Right lobe of liver (tissue), 6 donors: ENCODE measurements at regions not wholly inside any gene's neighbourhood (a gene's known extent, or its start where the extent isn't known, plus 50 kb on each side); places are given as distances from the start of the nearest gene placed in this dataset.

Source experiments
- ATAC-seq, 4 donors: fragments of 200-7000 bp; cut with Tn5 transposase; one replicate each; pipeline ENCODE4 v1.9.1; 2020; ENCODE audit warnings: mild to moderate bottlenecking in 4 of 4, moderate library complexity in 4 of 4
- DNase-seq, 3 donors: peaks; one replicate each; pipeline ENCODE4 v3.0.0-alpha.2; 2020
- H3K27ac ChIP-seq, 3 donors: fragments of 200-600 bp; one replicate each; pipeline ENCODE4 v1.8.0; 2022
- H3K27me3 ChIP-seq, 2 donors: fragments of 200-600 bp; one replicate each; pipeline ENCODE4 v1.8.0; 2022
- H3K36me3 ChIP-seq, 4 donors: fragments of 200-600 bp; sonication (generic) in 1 of 4; one replicate each; pipeline versions ENCODE4 v1.5.1 to v1.8.0; 2017 to 2022; ENCODE audit warnings: control low read depth in 1 of 4
- H3K4me1 ChIP-seq, 4 donors: fragments of 200-600 bp; sonication (generic) in 1 of 4; one replicate each; pipeline versions ENCODE4 v1.5.1 to v1.8.0; 2017 to 2022; ENCODE audit warnings: control low read depth in 1 of 4
- H3K4me3 ChIP-seq, 3 donors: fragments of 200-600 bp; one replicate each; pipeline ENCODE4 v1.8.0; 2022
- H3K9me3 ChIP-seq, 4 donors: fragments of 200-600 bp; sonication (generic) in 1 of 4; one replicate each; pipeline versions ENCODE4 v1.5.1 to v1.8.0; 2017 to 2022; ENCODE audit warnings: control low read depth in 1 of 4
- CTCF ChIP-seq, 4 donors: fragments of 200-600 bp in 3 of 4; fragments of 450-650 bp in 1 of 4; IDR thresholded peaks; one replicate each; pipeline versions ENCODE4 v1.5.1 to v1.8.0; 2016 to 2022; ENCODE audit warnings: antibody characterized with exemption in 4 of 4, mild to moderate bottlenecking in 2 of 4
- POLR2A ChIP-seq: fragments of 450-650 bp; IDR thresholded peaks from one replicate; pipeline ENCODE4 v1.6.1; 2017; ENCODE audit warnings: antibody characterized with exemption, mild to moderate bottlenecking
- WGBS: methylation state at CpG from one replicate; pipeline ENCODE4 v1.1.6; 2018; ENCODE audit warnings: low coverage, low lambda C conversion rate; ENCODE audit not compliant: insufficient coverage; ENCODE audit errors: missing lambda C conversion rate; 5-methylcytosine and 5-hydroxymethylcytosine counted together
- intact Hi-C, 2 donors: fragments of 100-400 bp; cut with DNase I; formaldehyde crosslinking; loops; one replicate each; pipeline versions ENCODE4 v1.11.2 to v1.14.1; 2022
- donor health status: DM: no; HTN: yes; CAD: no.
- donor health status: DM: no; HTN: no; CAD: no.
- donor health status: DM: no; HTN: no; CAD: no.
- donor health status: DM: no; HTN: yes; CAD: no.
- donor health status: DM: no; HTN: yes; CAD: no.

GRCh38 chr16:66206363-66206762 lies 160.1 kb upstream of the CDH5 start:
- 80% methylated on average over 3 of the region's 4 CpGs for WGBS

GRCh38 chr16:66205287-66206231 lies 160.9 kb upstream of the CDH5 start:
- intact Hi-C loops = no loop called here
- TF ChIP-seq CTCF (IDR thresholded peaks at IDR 0.05) (no peak), POLR2A (no peak)
- no peaks in the 10 kb centered on the region for H3K27me3 ChIP-seq
- H3K9me3 ChIP-seq = no peaks in the 10 kb centered on the region
- H3K4me1 ChIP-seq = no peaks in the 10 kb centered on the region
- no peak overlapping the region for H3K4me3 ChIP-seq
- DNase-seq = no peak
- no peak overlapping the region for H3K27ac ChIP-seq
- ATAC-seq = peak in 2 of 4 donors; percentile 51 to 58
- WGBS = 27% methylated on average over 8 of the region's 8 CpGs
- H3K36me3 ChIP-seq = no peaks in the 10 kb centered on the region

More at GRCh38 chr16:66206363-66206762, 160.1 kb upstream of the CDH5 start:
- no peak for TF ChIP-seq CTCF (IDR thresholded peaks at IDR 0.05)
- no peak for TF ChIP-seq POLR2A
- ATAC-seq (no peak), DNase-seq (no peak)
- no peaks in the 10 kb centered on the region for H3K4me1 ChIP-seq
- H3K27me3 ChIP-seq = no peaks in the 10 kb centered on the region
- no peaks in the 10 kb centered on the region for H3K9me3 ChIP-seq
- intact Hi-C loops = no loop called here
- H3K36me3 ChIP-seq = no peaks in the 10 kb centered on the region
- no peak overlapping the region for H3K4me3 ChIP-seq
- H3K27ac ChIP-seq = no peak overlapping the region

- Histone ChIP-seq H3K9me3 (no peaks in the 10 kb centered on the region), H3K27ac (no peak overlapping the region), H3K27me3 (no peaks in the 10 kb centered on the region), H3K36me3 (no peaks in the 10 kb centered on the region), H3K4me3 (no peak overlapping the region), H3K4me1 (peaks cover 0 to 3% (median under 1%) of the 10 kb centered on the region in 4 donors)
- ATAC-seq = no peak
- TF ChIP-seq POLR2A (no peak), CTCF (IDR thresholded peaks at IDR 0.05) (no peak)
- no peak for DNase-seq
- 59% methylated on average over 3 of the region's 3 CpGs for WGBS
- intact Hi-C loops = no loop called here
Measured at GRCh38 chr16:66204756-66205155, 161.7 kb upstream of the CDH5 start.

GRCh38 chr16:66203476-66203875 lies 163.0 kb upstream of the CDH5 start:
- Histone ChIP-seq H3K9me3 (no peaks in the 10 kb centered on the region), H3K4me1 (peaks cover 0 to 15% (median 6%) of the 10 kb centered on the region in 4 donors), H3K36me3 (no peaks in the 10 kb centered on the region), H3K27me3 (no peaks in the 10 kb centered on the region), H3K27ac (no peak overlapping the region), H3K4me3 (no peak overlapping the region)
- TF ChIP-seq CTCF (IDR thresholded peaks at IDR 0.05) = no peak
- TF ChIP-seq POLR2A = no peak
- no peak for DNase-seq
- intact Hi-C loops = no loop called here
- no CpG with 5 or more reads among the region's 4 CpGs for WGBS
- no peak for ATAC-seq
